COR-L47 (cell line): ENCODE measurements at regions not wholly inside any gene's neighbourhood (a gene's known extent, or its start where the extent isn't known, plus 50 kb on each side); places are given as distances from the start of the nearest gene placed in this dataset.

ENCODE experiments used
- DNase-seq: peaks from one replicate; lab custom pipeline; 2025; lab: John Stamatoyannopoulos, UW

GRCh38 chrX:42151808-42152207 lies 228.5 kb upstream of the CASK start:
- DNase-seq: no peak

- no peak for DNase-seq
These were observed 226.4 kb upstream of the CASK start for GRCh38 chrX:42149765-42150164.

- no peak for DNase-seq
These were observed 225.9 kb upstream of the CASK start for GRCh38 chrX:42149281-42149680.

- no peak for DNase-seq
These were observed 220.7 kb upstream of the CASK start for GRCh38 chrX:42143866-42144592.

GRCh38 chrX:42140320-42140719 lies 217.0 kb upstream of the CASK start:
- DNase-seq: no peak

- no peak for DNase-seq
These were observed 212.4 kb upstream of the CASK start for GRCh38 chrX:42135583-42136228.

- no peak for DNase-seq
These were observed 208.5 kb upstream of the CASK start for GRCh38 chrX:42131856-42132255.

- DNase-seq: no peak
These were observed 205.9 kb upstream of the CASK start for GRCh38 chrX:42129022-42129940.

GRCh38 chrX:42128587-42128986 lies 205.2 kb upstream of the CASK start:
- DNase-seq: no peak

GRCh38 chrX:42128020-42128419 lies 204.7 kb upstream of the CASK start:
- DNase-seq: no peak

GRCh38 chrX:42127563-42127962 lies 204.2 kb upstream of the CASK start:
- peak; percentile 46 for DNase-seq

GRCh38 chrX:42123369-42123768 lies 200.0 kb upstream of the CASK start:
- no peak for DNase-seq

- peak; percentile 71 for DNase-seq
These were observed 195.7 kb upstream of the CASK start for GRCh38 chrX:42119076-42119475.

- DNase-seq: no peak
These were observed 194.0 kb upstream of the CASK start for GRCh38 chrX:42117318-42117717.

- DNase-seq: no peak
These were observed 186.1 kb upstream of the CASK start for GRCh38 chrX:42109428-42109827.

GRCh38 chrX:42107495-42108488 lies 184.4 kb upstream of the CASK start:
- no peak for DNase-seq

GRCh38 chrX:42106556-42106955 lies 183.2 kb upstream of the CASK start:
- no peak for DNase-seq

GRCh38 chrX:42102586-42103282 lies 179.4 kb upstream of the CASK start:
- DNase-seq: no peak

- no peak for DNase-seq
These were observed 175.5 kb upstream of the CASK start for GRCh38 chrX:42098900-42099299.

GRCh38 chrX:42097486-42097885 lies 174.1 kb upstream of the CASK start:
- no peak for DNase-seq
